K562 (cell line): ENCODE measurements at regions not wholly inside any gene's neighbourhood (a gene's known extent, or its start where the extent isn't known, plus 50 kb on each side); places are given as distances from the start of the nearest gene placed in this dataset.

Experiments used
- ARID1B ChIP-seq: fragments of 450-650 bp; IDR thresholded peaks from 2 replicates; pipeline ENCODE4 v1.6.1; 2016; ENCODE audit warnings: antibody characterized with exemption, mild to moderate bottlenecking, inconsistent platforms
- C11orf30 ChIP-seq: fragments of 450-650 bp; IDR thresholded peaks from 2 replicates; pipeline ENCODE4 v1.6.1; 2016; ENCODE audit warnings: low read depth, mild to moderate bottlenecking
- CTBP1 ChIP-seq: fragments of 450-650 bp; IDR thresholded peaks from 2 replicates; pipeline ENCODE4 v1.6.1; 2016; ENCODE audit warnings: borderline replicate concordance
- HNRNPLL ChIP-seq: fragments of 200-400 bp; formaldehyde crosslinking; IDR thresholded peaks from 2 replicates; pipeline ENCODE4 v1.6.1; 2017; ENCODE audit warnings: low read length, low read depth, mild to moderate bottlenecking; ENCODE audit not compliant: poor library complexity, severe bottlenecking
- JUNB ChIP-seq: fragments of 450-650 bp; formaldehyde crosslinking; conservative IDR thresholded peaks from 2 replicates; pipeline ENCODE4 v1.4.0; 2020; ENCODE audit warnings: mild to moderate bottlenecking
- LCOR ChIP-seq: sonication (generic); formaldehyde crosslinking; IDR thresholded peaks from 2 replicates; pipeline ENCODE4 v1.8.0; 2022; ENCODE audit warnings: mild to moderate bottlenecking, missing genetic modification reagents
- MAFF ChIP-seq: IDR thresholded peaks from 2 replicates; pipeline ENCODE4 v1.6.1; 2012; ENCODE audit warnings: low read length, improper control_type of control experiment
- MAFG ChIP-seq: fragments of 450-650 bp; conservative IDR thresholded peaks from 2 replicates; pipeline ENCODE4 v1.6.1; 2016; ENCODE audit warnings: missing genetic modification characterization, missing compliant biosample characterization
- MAFK ChIP-seq: IDR thresholded peaks from 2 replicates; pipeline ENCODE4 v1.6.1; 2011; ENCODE audit warnings: low read length, improper control_type of control experiment
- NFE2L1 ChIP-seq: fragments of 450-650 bp; IDR thresholded peaks from 2 replicates; pipeline ENCODE4 v1.6.1; 2016; ENCODE audit warnings: missing genetic modification characterization, low read depth, mild to moderate bottlenecking, missing compliant biosample characterization, moderate library complexity, borderline replicate concordance
- TRIM24 ChIP-seq, 2 experiments: fragments of 450-650 bp; IDR thresholded peaks; 2 replicates each; pipeline ENCODE4 v1.6.1; 2016
- YY1 ChIP-seq, 3 experiments: IDR thresholded peaks; 2 replicates each; pipeline ENCODE4 v1.6.1; 2011; ENCODE audit warnings: low read length in 2 of 3, mild to moderate bottlenecking in 2 of 3, moderate library complexity in 2 of 3, borderline replicate concordance in 1 of 3, control low read depth in 1 of 3, low read depth in 1 of 3; ENCODE audit not compliant: insufficient read depth in 3 of 3, insufficient replicate concordance in 2 of 3, control insufficient read depth in 1 of 3, insufficient read length in 1 of 3; ENCODE audit errors: extremely low read depth in 1 of 3
- ZKSCAN8 ChIP-seq: fragments of 200-800 bp; sonication (Bioruptor generic); IDR thresholded peaks from 2 replicates; pipeline ENCODE4 v1.6.1; 2016; ENCODE audit warnings: missing genetic modification characterization, missing compliant biosample characterization
- ZNF12 ChIP-seq: sonication (generic); formaldehyde crosslinking; IDR thresholded peaks from 2 replicates; pipeline ENCODE4 v1.4.0; 2020; ENCODE audit warnings: mild to moderate bottlenecking, missing genetic modification reagents
- ZNF316 ChIP-seq: fragments of 450-650 bp; IDR thresholded peaks from 2 replicates; pipeline ENCODE4 v1.6.1; 2016
- TF ChIP-seq, protein P1 (sequence below): fragments of 450-650 bp; IDR thresholded peaks from 2 replicates; pipeline ENCODE4 v1.6.1; 2018; ENCODE audit not compliant: partially characterized antibody
- TF ChIP-seq, protein P2 (sequence below): fragments of 450-650 bp; IDR thresholded peaks from 2 replicates; pipeline ENCODE4 v1.6.1; 2017; ENCODE audit warnings: mild to moderate bottlenecking, moderate library complexity

DNA sequence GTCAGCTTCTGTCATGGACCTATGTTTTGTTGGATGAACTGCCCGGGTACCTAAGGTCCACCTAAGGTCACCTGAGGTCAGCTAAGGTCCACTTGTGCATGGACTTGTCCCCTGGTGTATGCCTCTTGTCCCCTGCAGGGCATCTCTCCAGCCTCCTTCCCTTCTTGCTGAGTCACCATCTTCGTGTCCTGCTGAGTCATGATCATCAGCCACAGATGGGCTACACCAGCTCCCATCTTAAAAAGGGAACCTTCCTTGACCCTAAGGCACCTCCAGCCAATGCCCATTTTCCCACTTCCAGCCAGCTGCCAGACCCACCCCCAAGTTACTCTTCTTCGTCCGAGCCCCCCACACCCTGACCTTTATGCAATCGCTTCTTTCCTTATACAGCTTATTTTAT is 544.9 kb downstream of the TBC1D22A start (continued):
- TF ChIP-seq, protein P1, sequence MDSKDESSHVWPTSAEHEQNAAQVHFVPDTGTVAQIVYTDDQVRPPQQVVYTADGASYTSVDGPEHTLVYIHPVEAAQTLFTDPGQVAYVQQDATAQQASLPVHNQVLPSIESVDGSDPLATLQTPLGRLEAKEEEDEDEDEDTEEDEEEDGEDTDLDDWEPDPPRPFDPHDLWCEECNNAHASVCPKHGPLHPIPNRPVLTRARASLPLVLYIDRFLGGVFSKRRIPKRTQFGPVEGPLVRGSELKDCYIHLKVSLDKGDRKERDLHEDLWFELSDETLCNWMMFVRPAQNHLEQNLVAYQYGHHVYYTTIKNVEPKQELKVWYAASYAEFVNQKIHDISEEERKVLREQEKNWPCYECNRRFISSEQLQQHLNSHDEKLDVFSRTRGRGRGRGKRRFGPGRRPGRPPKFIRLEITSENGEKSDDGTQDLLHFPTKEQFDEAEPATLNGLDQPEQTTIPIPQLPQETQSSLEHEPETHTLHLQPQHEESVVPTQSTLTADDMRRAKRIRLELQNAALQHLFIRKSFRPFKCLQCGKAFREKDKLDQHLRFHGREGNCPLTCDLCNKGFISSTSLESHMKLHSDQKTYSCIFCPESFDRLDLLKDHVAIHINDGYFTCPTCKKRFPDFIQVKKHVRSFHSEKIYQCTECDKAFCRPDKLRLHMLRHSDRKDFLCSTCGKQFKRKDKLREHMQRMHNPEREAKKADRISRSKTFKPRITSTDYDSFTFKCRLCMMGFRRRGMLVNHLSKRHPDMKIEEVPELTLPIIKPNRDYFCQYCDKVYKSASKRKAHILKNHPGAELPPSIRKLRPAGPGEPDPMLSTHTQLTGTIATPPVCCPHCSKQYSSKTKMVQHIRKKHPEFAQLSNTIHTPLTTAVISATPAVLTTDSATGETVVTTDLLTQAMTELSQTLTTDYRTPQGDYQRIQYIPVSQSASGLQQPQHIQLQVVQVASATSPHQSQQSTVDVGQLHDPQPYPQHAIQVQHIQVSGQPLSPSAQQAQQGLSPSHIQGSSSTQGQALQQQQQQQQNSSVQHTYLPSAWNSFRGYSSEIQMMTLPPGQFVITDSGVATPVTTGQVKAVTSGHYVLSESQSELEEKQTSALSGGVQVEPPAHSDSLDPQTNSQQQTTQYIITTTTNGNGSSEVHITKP, result peak; percentile 9
- TF ChIP-seq ZKSCAN8 (peak; percentile 77), MAFF (peak; percentile 96), YY1 (IDR thresholded peaks at IDR 0.05; ENCODE audit: borderline replicate concordance in 1 of 3, control insufficient read depth in 1 of 3, extremely low read depth in 1 of 3, insufficient read depth in 3 of 3, insufficient read length in 1 of 3, insufficient replicate concordance in 2 of 3, low read depth in 1 of 3, low read length in 2 of 3) (peak in 1 of 3 experiments; percentile 10), CTBP1 (peak; percentile 67; the same call in 1 of the 2 replicates), HNRNPLL (no peak), LCOR (no peak), ZNF316 (peak; percentile 100), C11orf30 (peak; percentile 99), MAFK (peak; percentile 96), ARID1B (peak; percentile 37; the same call in 1 of the 2 replicates), MAFG (tag) (peak; percentile 99), TRIM24 (IDR thresholded peaks at IDR 0.05) (0 out of 4 replicates have a peak, but pooled peaks of 1 of the 2 experiments have one; percentile 10), JUNB (CRISPR knock-in tag) (0 out of 2 replicates have a peak, but pooled peaks have one; percentile 34), NFE2L1 (tag) (peak; percentile 88), ZNF12 (CRISPR knock-in tag) (no peak)
- TF ChIP-seq, protein P2, sequence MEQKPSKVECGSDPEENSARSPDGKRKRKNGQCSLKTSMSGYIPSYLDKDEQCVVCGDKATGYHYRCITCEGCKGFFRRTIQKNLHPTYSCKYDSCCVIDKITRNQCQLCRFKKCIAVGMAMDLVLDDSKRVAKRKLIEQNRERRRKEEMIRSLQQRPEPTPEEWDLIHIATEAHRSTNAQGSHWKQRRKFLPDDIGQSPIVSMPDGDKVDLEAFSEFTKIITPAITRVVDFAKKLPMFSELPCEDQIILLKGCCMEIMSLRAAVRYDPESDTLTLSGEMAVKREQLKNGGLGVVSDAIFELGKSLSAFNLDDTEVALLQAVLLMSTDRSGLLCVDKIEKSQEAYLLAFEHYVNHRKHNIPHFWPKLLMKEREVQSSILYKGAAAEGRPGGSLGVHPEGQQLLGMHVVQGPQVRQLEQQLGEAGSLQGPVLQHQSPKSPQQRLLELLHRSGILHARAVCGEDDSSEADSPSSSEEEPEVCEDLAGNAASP, result no peak
